Mesodermal cell (in vitro differentiated cells): ENCODE measurements at regions not wholly inside any gene's neighbourhood (a gene's known extent, or its start where the extent isn't known, plus 50 kb on each side); places are given as distances from the start of the nearest gene placed in this dataset.
A peak's percentile ranks its signal among the peaks of the same experiment; 100 is the strongest.
"Not testable (repeated sequence)": the region's sequence is repeated elsewhere in the genome, so short reads cannot be mapped to it uniquely, and the experiment has no call there.

ENCODE experiments used
- H3K27ac ChIP-seq: 2 replicates; pipeline ENCODE4 v1.7.0; 2013; ENCODE audit warnings: mild to moderate bottlenecking, low read depth, low read length, moderate library complexity; ENCODE audit not compliant: severe bottlenecking
- H3K36me3 ChIP-seq: 2 replicates; pipeline ENCODE4 v1.7.1; 2013; ENCODE audit warnings: mild to moderate bottlenecking, low read length, moderate library complexity; ENCODE audit not compliant: control insufficient read depth, insufficient read depth
- H3K4me1 ChIP-seq: one replicate; pipeline ENCODE4 v1.7.1; 2013; ENCODE audit warnings: mild to moderate bottlenecking, low read length; ENCODE audit not compliant: insufficient read depth, control insufficient read depth, poor library complexity, severe bottlenecking
- H3K4me3 ChIP-seq: 2 replicates; pipeline ENCODE4 v1.7.0; 2013; ENCODE audit warnings: low read length, control low read depth, mild to moderate bottlenecking; ENCODE audit not compliant: insufficient read depth, poor library complexity, severe bottlenecking; ENCODE audit errors: extremely low read depth
- H3K9me3 ChIP-seq: 2 replicates; pipeline ENCODE4 v1.7.1; 2013; ENCODE audit warnings: mild to moderate bottlenecking, low read length, moderate library complexity; ENCODE audit not compliant: control insufficient read depth
- WGBS, 2 experiments: methylation state at CpG; one replicate each; pipeline ENCODE4 v1.1.5; 2013; ENCODE audit warnings: missing lambda C conversion rate in 2 of 2; ENCODE audit not compliant: insufficient coverage in 2 of 2; 5-methylcytosine and 5-hydroxymethylcytosine counted together

GRCh38 chr15:22665711-22666110 lies 120.7 kb upstream of the NIPA1 start:
- H3K9me3 ChIP-seq, H3K27ac ChIP-seq, H3K36me3 ChIP-seq, H3K4me1 ChIP-seq: not testable (repeated sequence)
- no CpG with 5 or more reads among the region's 2 CpGs for WGBS, 2 experiments
- H3K4me3 ChIP-seq = peak overlapping the region; percentile 40

GRCh38 chr15:22684786-22685185 lies 101.7 kb upstream of the NIPA1 start:
- H3K4me1 ChIP-seq, H3K36me3 ChIP-seq, H3K27ac ChIP-seq, H3K9me3 ChIP-seq, H3K4me3 ChIP-seq: not testable (repeated sequence)
- no CpG with 5 or more reads among the region's 2 CpGs for WGBS, 2 experiments

- not testable (repeated sequence) for H3K27ac ChIP-seq, H3K4me1 ChIP-seq, H3K9me3 ChIP-seq, H3K4me3 ChIP-seq, H3K36me3 ChIP-seq
- no CpG with 5 or more reads among the region's 3 CpGs for WGBS, 2 experiments
Observed at GRCh38 chr15:22699881-22700280, 86.6 kb upstream of the NIPA1 start.

GRCh38 chr15:22710831-22711341 lies 75.6 kb upstream of the NIPA1 start:
- not testable (repeated sequence) for H3K36me3 ChIP-seq, H3K4me3 ChIP-seq, H3K27ac ChIP-seq, H3K4me1 ChIP-seq, H3K9me3 ChIP-seq
- 100% methylated on average over 1 of the region's 18 CpGs; no CpG with 5 or more reads in 1 of the 2 experiments for WGBS, 2 experiments

GRCh38 chr15:22713933-22714332 lies 72.5 kb upstream of the NIPA1 start:
- no CpG with 5 or more reads among the region's 1 CpG for WGBS, 2 experiments
- H3K27ac ChIP-seq, H3K4me1 ChIP-seq, H3K4me3 ChIP-seq, H3K9me3 ChIP-seq, H3K36me3 ChIP-seq: not testable (repeated sequence)

GRCh38 chr15:22714358-22715132 lies 71.9 kb upstream of the NIPA1 start:
- WGBS, 2 experiments = 49 to 51% methylated on average over 18 to 19 of the region's 77 CpGs

GRCh38 chr15:22715133-22715845 lies 71.2 kb upstream of the NIPA1 start:
- 85 to 92% methylated on average over 6 to 9 of the region's 32 CpGs for WGBS, 2 experiments
- H3K36me3 ChIP-seq, H3K27ac ChIP-seq, H3K9me3 ChIP-seq, H3K4me1 ChIP-seq, H3K4me3 ChIP-seq: not testable (repeated sequence)

More at GRCh38 chr15:22714358-22715132, 71.9 kb upstream of the NIPA1 start:
- not testable (repeated sequence) for H3K9me3 ChIP-seq, H3K36me3 ChIP-seq, H3K4me1 ChIP-seq, H3K27ac ChIP-seq
- H3K4me3 ChIP-seq = peak overlapping the region; percentile 8

GRCh38 chr15:22719980-22720379 lies 66.5 kb upstream of the NIPA1 start:
- H3K36me3 ChIP-seq, H3K4me1 ChIP-seq, H3K27ac ChIP-seq, H3K9me3 ChIP-seq, H3K4me3 ChIP-seq: not testable (repeated sequence)
- 83 to 88% methylated on average over 1 of the region's 1 CpG for WGBS, 2 experiments

GRCh38 chr15:22726104-22726503 lies 60.3 kb upstream of the NIPA1 start:
- not testable (repeated sequence) for H3K27ac ChIP-seq, H3K4me3 ChIP-seq, H3K9me3 ChIP-seq, H3K4me1 ChIP-seq, H3K36me3 ChIP-seq
- WGBS, 2 experiments = no CpG with 5 or more reads among the region's 2 CpGs

GRCh38 chr15:22735067-22735466 lies 51.4 kb upstream of the NIPA1 start:
- not testable (repeated sequence) for H3K9me3 ChIP-seq, H3K36me3 ChIP-seq, H3K27ac ChIP-seq, H3K4me1 ChIP-seq, H3K4me3 ChIP-seq
- WGBS, 2 experiments = 100% methylated on average over 1 of the region's 4 CpGs

- 100% methylated on average over 1 to 2 of the region's 3 CpGs for WGBS, 2 experiments
- Histone ChIP-seq H3K9me3 (no peaks in the 10 kb centered on the region), H3K27ac (no peak overlapping the region), H3K4me1 (peaks cover 2% of the 10 kb centered on the region), H3K4me3 (no peak overlapping the region), H3K36me3 (no peaks in the 10 kb centered on the region)
Observed at GRCh38 chr15:22735781-22736180, 50.7 kb upstream of the NIPA1 start.
